K562 (cell line): ENCODE measurements at regions not wholly inside any gene's neighbourhood (a gene's known extent, or its start where the extent isn't known, plus 50 kb on each side); places are given as distances from the start of the nearest gene placed in this dataset.

ENCODE experiments used
- ATAC-seq: fragments of 200-7000 bp; cut with Tn5 transposase; 3 replicates; pipeline ENCODE4 v1.9.1; 2020; ENCODE audit warnings: moderate library complexity
- BruUV-seq: library from RNA; stranded (reverse); fragments of 400-500 nt; replicated peaks from 2 replicates; lab custom pipeline; 2021; lab: Mats Ljungman, UMichigan
- CTCF ChIA-PET: fragments of 300-600 bp; formaldehyde crosslinking; extraction: SDS; loops from one replicate; lab custom pipeline; 2021; ENCODE audit warnings: low intra/inter-chr PET ratio; lab: Yijun Ruan, JAX
- POLR2A ChIA-PET: fragments of 300-600, 350-650 bp; sonication (Branson Sonifier 250); formaldehyde crosslinking; extraction: SDS; loops from one replicate; lab custom pipeline; 2021; ENCODE audit warnings: antibody characterized with exemption, inconsistent platforms; lab: Yijun Ruan, JAX
- DNase-seq, 4 experiments: peaks; one replicate each; pipeline versions ENCODE4 v3.0.0 to v3.0.0-alpha.2; 2011 to 2018; ENCODE audit warnings: low spot score in 3 of 4, mixed read lengths in 3 of 4; ENCODE audit errors: extremely low read depth in 1 of 4
- FAIRE-seq: peaks from 2 replicates; lab custom pipeline; 2011; peaks lifted over from hg19 to GRCh38; lab: Jason Lieb, UNC
- H2AFZ ChIP-seq: 2 replicates; pipeline ENCODE4 v1.6.0; 2011; ENCODE audit warnings: low read depth, low read length, control low read depth, inconsistent platforms
- H3K27ac ChIP-seq: fragments of 200-600 bp; 3 replicates; pipeline ENCODE4 v1.8.0; 2011; ENCODE audit warnings: low read depth, mild to moderate bottlenecking, control low read depth, inconsistent platforms, low read length, moderate library complexity, mixed read lengths; ENCODE audit errors: extremely low read depth
- H3K27me3 ChIP-seq, 2 experiments: fragments of 300-600 bp in 1 of 2; 2 replicates in 1 of 2; 3 replicates in 1 of 2; pipeline versions ENCODE4 v1.6.0 to v1.8.0; 2011; ENCODE audit warnings: inconsistent platforms in 2 of 2, low read length in 2 of 2, mild to moderate bottlenecking in 1 of 2, mixed read lengths in 1 of 2, moderate library complexity in 1 of 2; ENCODE audit not compliant: control insufficient read depth in 2 of 2, insufficient read depth in 2 of 2
- H3K36me3 ChIP-seq: fragments of 300-600 bp; 3 replicates; pipeline ENCODE4 v1.8.0; 2011; ENCODE audit warnings: mild to moderate bottlenecking, low read length, inconsistent platforms; ENCODE audit not compliant: control insufficient read depth, insufficient read depth
- H3K4me1 ChIP-seq, 2 experiments: fragments of 200-600 bp in 1 of 2; replicated peaks in 1 of 2; 2 replicates in 1 of 2; 3 replicates in 1 of 2; pipeline versions ENCODE4 v1.5.1 to v1.8.0; 2011; ENCODE audit warnings: inconsistent platforms in 2 of 2, low read length in 2 of 2, mild to moderate bottlenecking in 1 of 2, mixed read lengths in 1 of 2, moderate library complexity in 1 of 2; ENCODE audit not compliant: control insufficient read depth in 2 of 2, insufficient read depth in 2 of 2
- H3K4me2 ChIP-seq: 2 replicates; pipeline ENCODE4 v1.6.1; 2011; ENCODE audit warnings: low read length, control low read depth, inconsistent platforms, mixed read lengths; ENCODE audit not compliant: insufficient read depth
- H3K4me3 ChIP-seq: fragments of 200-600 bp; sonication (generic), shearing (Covaris generic); 2 replicates; pipeline ENCODE4 v1.5.1; 2016; ENCODE audit warnings: control low read depth, inconsistent platforms
- H3K79me2 ChIP-seq: fragments of 200-600 bp; 3 replicates; pipeline ENCODE4 v1.8.0; 2011; ENCODE audit warnings: low read length, inconsistent platforms; ENCODE audit not compliant: control insufficient read depth, insufficient read depth
- H3K9ac ChIP-seq, 2 experiments: 2 replicates each; pipeline versions ENCODE4 v1.6.0 to v1.6.1; 2011; ENCODE audit warnings: low read depth in 2 of 2, low read length in 2 of 2, control low read depth in 1 of 2, inconsistent platforms in 1 of 2, mild to moderate bottlenecking in 1 of 2, mixed read lengths in 1 of 2; ENCODE audit not compliant: insufficient read depth in 1 of 2
- H3K9me1 ChIP-seq: one replicate; pipeline ENCODE4 v1.6.0; 2011; ENCODE audit warnings: inconsistent platforms, mild to moderate bottlenecking, low read length, moderate library complexity; ENCODE audit not compliant: control insufficient read depth, insufficient read depth
- H3K9me3 ChIP-seq: replicated peaks from 2 replicates; pipeline ENCODE4 v1.5.1; 2011; ENCODE audit warnings: low read depth, low read length, inconsistent platforms; ENCODE audit not compliant: control insufficient read depth, insufficient read depth
- H4K20me1 ChIP-seq: replicated peaks from 2 replicates; pipeline ENCODE4 v1.6.1; 2011; ENCODE audit warnings: low read length, inconsistent platforms, mixed read lengths; ENCODE audit not compliant: control insufficient read depth, insufficient read depth
- C11orf30 ChIP-seq: fragments of 450-650 bp; IDR thresholded peaks from 2 replicates; pipeline ENCODE4 v1.6.1; 2016; ENCODE audit warnings: low read depth, mild to moderate bottlenecking
- CUX1 ChIP-seq: fragments of 200-800 bp; sonication (Bioruptor generic); IDR thresholded peaks from 2 replicates; pipeline ENCODE4 v1.6.1; 2016; ENCODE audit warnings: missing genetic modification characterization, missing compliant biosample characterization
- DDX20 ChIP-seq: fragments of 450-650 bp; IDR thresholded peaks from 2 replicates; pipeline ENCODE4 v1.6.1; 2016; ENCODE audit warnings: missing genetic modification characterization, low read depth, mild to moderate bottlenecking, missing compliant biosample characterization, moderate library complexity
- GTF2E2 ChIP-seq: fragments of 200-800 bp; sonication (Bioruptor generic); IDR thresholded peaks from 2 replicates; pipeline ENCODE4 v1.6.1; 2016; ENCODE audit warnings: missing genetic modification characterization, missing compliant biosample characterization
- MAFF ChIP-seq: IDR thresholded peaks from 2 replicates; pipeline ENCODE4 v1.6.1; 2012; ENCODE audit warnings: low read length, improper control_type of control experiment
- MAFG ChIP-seq: fragments of 450-650 bp; conservative IDR thresholded peaks from 2 replicates; pipeline ENCODE4 v1.6.1; 2016; ENCODE audit warnings: missing genetic modification characterization, missing compliant biosample characterization
- MAFK ChIP-seq: IDR thresholded peaks from 2 replicates; pipeline ENCODE4 v1.6.1; 2011; ENCODE audit warnings: low read length, improper control_type of control experiment
- MCM7 ChIP-seq, 2 experiments: fragments of 450-650 bp; IDR thresholded peaks; 2 replicates each; pipeline ENCODE4 v1.6.1; 2016 to 2018
- MYBL2 ChIP-seq, 2 experiments: fragments of 450-650 bp in 1 of 2; sonication (generic) in 1 of 2; formaldehyde crosslinking in 1 of 2; IDR thresholded peaks; 2 replicates each; pipeline versions ENCODE4 v1.6.1 to v1.8.1; 2017 to 2022; ENCODE audit warnings: borderline replicate concordance in 1 of 2, inconsistent platforms in 1 of 2, low read depth in 1 of 2, mild to moderate bottlenecking in 1 of 2, missing genetic modification reagents in 1 of 2, moderate library complexity in 1 of 2
- RCOR1 ChIP-seq, 2 experiments: IDR thresholded peaks; 2 replicates each; pipeline ENCODE4 v1.6.1; 2012; ENCODE audit warnings: low read depth in 2 of 2, low read length in 2 of 2, borderline replicate concordance in 1 of 2, improper control_type of control experiment in 1 of 2
- TBL1XR1 ChIP-seq, 2 experiments: IDR thresholded peaks; 2 replicates each; pipeline ENCODE4 v1.6.1; 2012; ENCODE audit warnings: improper control_type of control experiment in 2 of 2, low read length in 2 of 2, mild to moderate bottlenecking in 1 of 2
- ZNF316 ChIP-seq: fragments of 450-650 bp; IDR thresholded peaks from 2 replicates; pipeline ENCODE4 v1.6.1; 2016
- ZNF764 ChIP-seq: fragments of 250-450 bp; sonication (Bioruptor Pico); IDR thresholded peaks from 2 replicates; pipeline ENCODE4 v1.4.0; 2020; ENCODE audit warnings: low read depth, mild to moderate bottlenecking, moderate library complexity
- ZNF778 ChIP-seq: fragments of 450-650 bp; formaldehyde crosslinking; IDR thresholded peaks from 2 replicates; pipeline ENCODE4 v1.4.0; 2020; ENCODE audit warnings: mild to moderate bottlenecking, moderate library complexity
- WGBS: fragments of 100-300 bp; shearing (Covaris generic); methylation state at CpG from one replicate; pipeline ENCODE4 v1.1.6; 2016; ENCODE audit warnings: low coverage, mixed read lengths; ENCODE audit not compliant: insufficient coverage; ENCODE audit errors: missing lambda C conversion rate; 5-methylcytosine and 5-hydroxymethylcytosine counted together
- in situ Hi-C: fragments of 300-500 bp; cut with MboI; formaldehyde crosslinking; loops from 4 replicates; pipeline ENCODE4 v1.15.0; 2018; ENCODE audit warnings: inconsistent platforms, mixed read lengths
- intact Hi-C: fragments of 100-400 bp; cut with micrococcal nuclease; formaldehyde crosslinking; loops from 2 replicates; pipeline ENCODE4 v1.14.2; 2022
- TF ChIP-seq, protein P1 (sequence below), 2 experiments: fragments of 450-650 bp in 1 of 2; IDR thresholded peaks; 2 replicates each; pipeline ENCODE4 v1.6.1; 2011 to 2017; ENCODE audit warnings: low read depth in 2 of 2, antibody characterized with exemption in 1 of 2, borderline replicate concordance in 1 of 2, low read length in 1 of 2, mild to moderate bottlenecking in 1 of 2, mixed read lengths in 1 of 2; ENCODE audit not compliant: control insufficient read depth in 1 of 2

GRCh38 chr17:12386225-12386624 lies 279.5 kb upstream of the MYOCD start:
- Histone ChIP-seq H2AFZ (no peak overlapping the region), H3K27ac (no peak overlapping the region), H3K9ac (no peak overlapping the region), H3K9me1 (no peaks in the 10 kb centered on the region), H3K4me3 (no peak overlapping the region), H3K79me2 (no peaks in the 10 kb centered on the region), H3K27me3 (no peaks in the 10 kb centered on the region), H3K9me3 (no peaks in the 10 kb centered on the region), H3K4me2 (no peak overlapping the region), H3K36me3 (no peaks in the 10 kb centered on the region), H3K4me1 (no peaks in the 10 kb centered on the region), H4K20me1 (no peaks in the 10 kb centered on the region)
- CTCF ChIA-PET: no interaction called here
- intact Hi-C loops: no loop called here
- DNase-seq (no peak), FAIRE-seq (no peak), ATAC-seq (no peak)
- in situ Hi-C loops: no loop called here
- TF ChIP-seq ZNF778 (CRISPR knock-in tag): no peak
- no peak for TF ChIP-seq CUX1 (CRISPR knock-in tag)
- no peak for TF ChIP-seq MCM7 (IDR thresholded peaks at IDR 0.05)
- TF ChIP-seq RCOR1 (IDR thresholded peaks at IDR 0.05; ENCODE audit: borderline replicate concordance in 1 of 2, low read depth in 2 of 2, low read length in 2 of 2): no peak
- no peak for TF ChIP-seq ZNF764 (CRISPR knock-in tag)
- no peak for TF ChIP-seq MYBL2 (IDR thresholded peaks at IDR 0.05; ENCODE audit: low read depth)
- no peak for TF ChIP-seq MYBL2 (CRISPR knock-in tag; IDR thresholded peaks at IDR 0.05; ENCODE audit: borderline replicate concordance)
- TF ChIP-seq TBL1XR1 (IDR thresholded peaks at IDR 0.05; ENCODE audit: low read length in 2 of 2): no peak
- TF ChIP-seq, protein P1, sequence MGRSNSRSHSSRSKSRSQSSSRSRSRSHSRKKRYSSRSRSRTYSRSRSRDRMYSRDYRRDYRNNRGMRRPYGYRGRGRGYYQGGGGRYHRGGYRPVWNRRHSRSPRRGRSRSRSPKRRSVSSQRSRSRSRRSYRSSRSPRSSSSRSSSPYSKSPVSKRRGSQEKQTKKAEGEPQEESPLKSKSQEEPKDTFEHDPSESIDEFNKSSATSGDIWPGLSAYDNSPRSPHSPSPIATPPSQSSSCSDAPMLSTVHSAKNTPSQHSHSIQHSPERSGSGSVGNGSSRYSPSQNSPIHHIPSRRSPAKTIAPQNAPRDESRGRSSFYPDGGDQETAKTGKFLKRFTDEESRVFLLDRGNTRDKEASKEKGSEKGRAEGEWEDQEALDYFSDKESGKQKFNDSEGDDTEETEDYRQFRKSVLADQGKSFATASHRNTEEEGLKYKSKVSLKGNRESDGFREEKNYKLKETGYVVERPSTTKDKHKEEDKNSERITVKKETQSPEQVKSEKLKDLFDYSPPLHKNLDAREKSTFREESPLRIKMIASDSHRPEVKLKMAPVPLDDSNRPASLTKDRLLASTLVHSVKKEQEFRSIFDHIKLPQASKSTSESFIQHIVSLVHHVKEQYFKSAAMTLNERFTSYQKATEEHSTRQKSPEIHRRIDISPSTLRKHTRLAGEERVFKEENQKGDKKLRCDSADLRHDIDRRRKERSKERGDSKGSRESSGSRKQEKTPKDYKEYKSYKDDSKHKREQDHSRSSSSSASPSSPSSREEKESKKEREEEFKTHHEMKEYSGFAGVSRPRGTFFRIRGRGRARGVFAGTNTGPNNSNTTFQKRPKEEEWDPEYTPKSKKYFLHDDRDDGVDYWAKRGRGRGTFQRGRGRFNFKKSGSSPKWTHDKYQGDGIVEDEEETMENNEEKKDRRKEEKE (IDR thresholded peaks at IDR 0.05; ENCODE audit: borderline replicate concordance in 1 of 2, control insufficient read depth in 1 of 2, low read depth in 2 of 2, low read length in 1 of 2): no peak
- TF ChIP-seq GTF2E2 (tag): no peak
- no peak for TF ChIP-seq DDX20
- peak; percentile 52; the same call in 1 of the 2 replicates for TF ChIP-seq MAFG (tag)
- TF ChIP-seq MAFK: peak; percentile 59
- TF ChIP-seq ZNF316: peak; percentile 70
- TF ChIP-seq C11orf30: peak; percentile 61
- peak; percentile 67 for TF ChIP-seq MAFF
- WGBS: no CpG with 5 or more reads among the region's 1 CpG
- no TSS peak for BruUV-seq
- POLR2A ChIA-PET: no interaction called here
